BLaER1 (cell line): ENCODE measurements at regions not wholly inside any gene's neighbourhood (a gene's known extent, or its start where the extent isn't known, plus 50 kb on each side); places are given as distances from the start of the nearest gene placed in this dataset.

ENCODE experiments used
- H3K27ac ChIP-seq: shearing (Covaris generic); formaldehyde crosslinking; 2 replicates; pipeline ENCODE4 v1.8.1; 2022
- H3K27me3 ChIP-seq: shearing (Covaris generic); formaldehyde crosslinking; 2 replicates; pipeline ENCODE4 v1.8.1; 2022
- H3K36me3 ChIP-seq: shearing (Covaris generic); formaldehyde crosslinking; 2 replicates; pipeline ENCODE4 v1.8.1; 2022
- H3K4me1 ChIP-seq: shearing (Covaris generic); formaldehyde crosslinking; 2 replicates; pipeline ENCODE4 v1.8.1; 2022
- H3K4me2 ChIP-seq: shearing (Covaris generic); formaldehyde crosslinking; 2 replicates; pipeline ENCODE4 v1.8.1; 2022
- H3K4me3 ChIP-seq: shearing (Covaris generic); formaldehyde crosslinking; 2 replicates; pipeline ENCODE4 v1.8.1; 2022
- H3K9ac ChIP-seq: shearing (Covaris generic); formaldehyde crosslinking; 2 replicates; pipeline ENCODE4 v1.8.1; 2022
- H3K9me3 ChIP-seq: shearing (Covaris generic); formaldehyde crosslinking; 2 replicates; pipeline ENCODE4 v1.8.1; 2022
- H4K20me1 ChIP-seq: shearing (Covaris generic); formaldehyde crosslinking; 2 replicates; pipeline ENCODE4 v1.8.1; 2022
- Cebpa-rat ChIP-seq: shearing (Covaris generic); IDR thresholded peaks from 2 replicates; pipeline ENCODE4 v1.8.1; 2022

GRCh38 chr6:14983599-14984518, 262.0 kb upstream of the JARID2 start:
- Histone ChIP-seq H3K4me3 (no peak overlapping the region), H3K4me1 (no peaks in the 10 kb centered on the region), H3K4me2 (no peak overlapping the region), H3K27ac (no peak overlapping the region), H3K9ac (no peak overlapping the region), H4K20me1 (no peaks in the 10 kb centered on the region), H3K36me3 (no peaks in the 10 kb centered on the region), H3K27me3 (no peaks in the 10 kb centered on the region), H3K9me3 (no peaks in the 10 kb centered on the region)
- TF ChIP-seq Cebpa-rat, result no peak

- H3K27me3 ChIP-seq, result no peaks in the 10 kb centered on the region
- no peaks in the 10 kb centered on the region for H3K4me1 ChIP-seq
- H3K9me3 ChIP-seq, result no peaks in the 10 kb centered on the region
- H3K36me3 ChIP-seq, result no peaks in the 10 kb centered on the region
- no peak overlapping the region for H3K4me2 ChIP-seq
- H3K4me3 ChIP-seq, result no peak overlapping the region
- no peak for TF ChIP-seq Cebpa-rat
- H3K27ac ChIP-seq, result no peak overlapping the region
- no peak overlapping the region for H3K9ac ChIP-seq
- H4K20me1 ChIP-seq, result no peaks in the 10 kb centered on the region
Measured at GRCh38 chr6:14984519-14984853, 261.4 kb upstream of the JARID2 start.

- H3K9ac ChIP-seq, result no peak overlapping the region
- H3K36me3 ChIP-seq, result no peaks in the 10 kb centered on the region
- no peaks in the 10 kb centered on the region for H3K9me3 ChIP-seq
- no peaks in the 10 kb centered on the region for H3K4me1 ChIP-seq
- no peak for TF ChIP-seq Cebpa-rat
- H3K4me2 ChIP-seq, result no peak overlapping the region
- no peak overlapping the region for H3K4me3 ChIP-seq
- H3K27me3 ChIP-seq, result no peaks in the 10 kb centered on the region
- no peaks in the 10 kb centered on the region for H4K20me1 ChIP-seq
- no peak overlapping the region for H3K27ac ChIP-seq
Measured at GRCh38 chr6:14985366-14985765, 260.5 kb upstream of the JARID2 start.

GRCh38 chr6:14986370-14986769, 259.5 kb upstream of the JARID2 start:
- H4K20me1 ChIP-seq, result no peaks in the 10 kb centered on the region
- no peak for TF ChIP-seq Cebpa-rat
- no peaks in the 10 kb centered on the region for H3K36me3 ChIP-seq
- H3K27me3 ChIP-seq, result no peaks in the 10 kb centered on the region
- no peak overlapping the region for H3K4me3 ChIP-seq
- no peak overlapping the region for H3K27ac ChIP-seq
- H3K4me2 ChIP-seq, result no peak overlapping the region
- H3K9ac ChIP-seq, result no peak overlapping the region
- H3K4me1 ChIP-seq, result no peaks in the 10 kb centered on the region
- H3K9me3 ChIP-seq, result no peaks in the 10 kb centered on the region

GRCh38 chr6:14987490-14987889, 258.4 kb upstream of the JARID2 start:
- Histone ChIP-seq H3K4me1 (no peaks in the 10 kb centered on the region), H4K20me1 (no peaks in the 10 kb centered on the region), H3K27me3 (no peaks in the 10 kb centered on the region), H3K9ac (no peak overlapping the region), H3K27ac (no peak overlapping the region), H3K9me3 (no peaks in the 10 kb centered on the region), H3K36me3 (no peaks in the 10 kb centered on the region), H3K4me2 (no peak overlapping the region), H3K4me3 (no peak overlapping the region)
- no peak for TF ChIP-seq Cebpa-rat

GRCh38 chr6:14992382-14992781, 253.5 kb upstream of the JARID2 start:
- TF ChIP-seq Cebpa-rat, result no peak
- no peak overlapping the region for H3K9ac ChIP-seq

GRCh38 chr6:14995208-14995607, 250.7 kb upstream of the JARID2 start:
- Histone ChIP-seq H3K27ac (no peak overlapping the region), H3K4me3 (no peak overlapping the region), H3K9me3 (no peaks in the 10 kb centered on the region), H3K36me3 (no peaks in the 10 kb centered on the region), H3K9ac (no peak overlapping the region), H3K27me3 (no peaks in the 10 kb centered on the region), H3K4me1 (no peaks in the 10 kb centered on the region), H4K20me1 (no peaks in the 10 kb centered on the region), H3K4me2 (no peak overlapping the region)
- no peak for TF ChIP-seq Cebpa-rat

More at GRCh38 chr6:14992382-14992781, 253.5 kb upstream of the JARID2 start:
- H3K4me1 ChIP-seq, result no peaks in the 10 kb centered on the region
- H4K20me1 ChIP-seq, result no peaks in the 10 kb centered on the region
- no peaks in the 10 kb centered on the region for H3K36me3 ChIP-seq
- no peak overlapping the region for H3K4me3 ChIP-seq
- no peak overlapping the region for H3K27ac ChIP-seq
- H3K27me3 ChIP-seq, result no peaks in the 10 kb centered on the region
- H3K9me3 ChIP-seq, result no peaks in the 10 kb centered on the region
- no peak overlapping the region for H3K4me2 ChIP-seq

GRCh38 chr6:14995966-14996602, 249.8 kb upstream of the JARID2 start:
- Histone ChIP-seq H3K27me3 (no peaks in the 10 kb centered on the region), H3K4me1 (no peaks in the 10 kb centered on the region), H3K36me3 (no peaks in the 10 kb centered on the region), H3K9me3 (no peaks in the 10 kb centered on the region), H3K4me2 (no peak overlapping the region), H4K20me1 (no peaks in the 10 kb centered on the region), H3K9ac (no peak overlapping the region), H3K27ac (no peak overlapping the region), H3K4me3 (no peak overlapping the region)
- no peak for TF ChIP-seq Cebpa-rat

GRCh38 chr6:14996892-14997291, 249.0 kb upstream of the JARID2 start:
- Histone ChIP-seq H3K27ac (no peak overlapping the region), H3K4me2 (no peak overlapping the region), H3K9ac (no peak overlapping the region), H3K9me3 (no peaks in the 10 kb centered on the region), H3K4me3 (no peak overlapping the region), H3K36me3 (no peaks in the 10 kb centered on the region), H3K27me3 (no peaks in the 10 kb centered on the region), H4K20me1 (no peaks in the 10 kb centered on the region), H3K4me1 (no peaks in the 10 kb centered on the region)
- TF ChIP-seq Cebpa-rat, result no peak

GRCh38 chr6:14997507-14997906, 248.4 kb upstream of the JARID2 start:
- H3K27me3 ChIP-seq, result no peaks in the 10 kb centered on the region
- H3K36me3 ChIP-seq, result no peaks in the 10 kb centered on the region
- no peak overlapping the region for H3K4me3 ChIP-seq
- H3K9me3 ChIP-seq, result no peaks in the 10 kb centered on the region
- no peak for TF ChIP-seq Cebpa-rat
- no peak overlapping the region for H3K27ac ChIP-seq
- H4K20me1 ChIP-seq, result no peaks in the 10 kb centered on the region
- no peaks in the 10 kb centered on the region for H3K4me1 ChIP-seq
- no peak overlapping the region for H3K4me2 ChIP-seq
- H3K9ac ChIP-seq, result no peak overlapping the region
